ENCODE measurements at regions not wholly inside any gene's neighbourhood (a gene's known extent, or its start where the extent isn't known, plus 50 kb on each side); places are given as distances from the start of the nearest gene placed in this dataset.

- no peaks in the 10 kb centered on the region for H3K27me3 ChIP-seq
- DNase-seq, result no peak
- 30 to 49% methylated on average over 1 of the region's 1 CpG for WGBS, 2 donors
- no peaks in the 10 kb centered on the region for H3K9me3 ChIP-seq
- no peak overlapping the region for H3K4me3 ChIP-seq
- no peaks in the 10 kb centered on the region for H3K4me1 ChIP-seq
- no peak for ATAC-seq (ENCODE audit: low FRiP score in 2 of 2)
- H3K36me3 ChIP-seq, result no peaks in the 10 kb centered on the region
- TF ChIP-seq POLR2AphosphoS5 (IDR thresholded peaks at IDR 0.05), result no peak
- TF ChIP-seq EP300 (IDR thresholded peaks at IDR 0.05), result no peak
- H3K27ac ChIP-seq, result no peak overlapping the region
These were observed 895.7 kb upstream of the SORCS1 start for GRCh38 chr10:108060246-108060645.

GRCh38 chr10:108055506-108055905 is 891.0 kb upstream of the SORCS1 start:
- ATAC-seq (ENCODE audit: low FRiP score in 2 of 2) (no peak), DNase-seq (no peak)
- Histone ChIP-seq H3K27me3 (no peaks in the 10 kb centered on the region), H3K27ac (no peak overlapping the region), H3K4me3 (no peak overlapping the region), H3K4me1 (no peaks in the 10 kb centered on the region), H3K9me3 (no peaks in the 10 kb centered on the region), H3K36me3 (no peaks in the 10 kb centered on the region)
- no peak for TF ChIP-seq POLR2A (IDR thresholded peaks at IDR 0.05)
- no peak for TF ChIP-seq CTCF (IDR thresholded peaks at IDR 0.05)
- no peak for TF ChIP-seq POLR2AphosphoS5 (IDR thresholded peaks at IDR 0.05)
- TF ChIP-seq EP300 (IDR thresholded peaks at IDR 0.05), result no peak
- 58 to 76% methylated on average over 1 of the region's 1 CpG for WGBS, 2 donors

- H3K9me3 ChIP-seq, result no peaks in the 10 kb centered on the region
- no peak overlapping the region for H3K27ac ChIP-seq
- DNase-seq (no peak), ATAC-seq (ENCODE audit: low FRiP score in 2 of 2) (no peak)
- no peaks in the 10 kb centered on the region for H3K4me1 ChIP-seq
- no peak overlapping the region for H3K4me3 ChIP-seq
- WGBS, 2 donors, result 64 to 65% methylated on average over 1 of the region's 1 CpG
- TF ChIP-seq POLR2AphosphoS5 (IDR thresholded peaks at IDR 0.05), result no peak
- TF ChIP-seq EP300 (IDR thresholded peaks at IDR 0.05), result no peak
- TF ChIP-seq CTCF (IDR thresholded peaks at IDR 0.05), result no peak
- no peak for TF ChIP-seq POLR2A (IDR thresholded peaks at IDR 0.05)
- no peaks in the 10 kb centered on the region for H3K36me3 ChIP-seq
- H3K27me3 ChIP-seq, result no peaks in the 10 kb centered on the region
These were observed 888.5 kb upstream of the SORCS1 start for GRCh38 chr10:108052981-108053380.

- 78 to 84% methylated on average over 2 of the region's 2 CpGs for WGBS, 2 donors
- Histone ChIP-seq H3K27ac (no peak overlapping the region), H3K36me3 (no peaks in the 10 kb centered on the region), H3K4me3 (no peak overlapping the region), H3K27me3 (no peaks in the 10 kb centered on the region), H3K4me1 (no peaks in the 10 kb centered on the region), H3K9me3 (no peaks in the 10 kb centered on the region)
- TF ChIP-seq POLR2A (IDR thresholded peaks at IDR 0.05) (no peak), CTCF (IDR thresholded peaks at IDR 0.05) (no peak), EP300 (IDR thresholded peaks at IDR 0.05) (no peak), POLR2AphosphoS5 (IDR thresholded peaks at IDR 0.05) (no peak)
- DNase-seq (no peak), ATAC-seq (ENCODE audit: low FRiP score in 2 of 2) (no peak)
These were observed 886.7 kb upstream of the SORCS1 start for GRCh38 chr10:108051218-108051617.

- Histone ChIP-seq H3K9me3 (no peaks in the 10 kb centered on the region), H3K27ac (no peak overlapping the region), H3K27me3 (no peaks in the 10 kb centered on the region), H3K36me3 (no peaks in the 10 kb centered on the region), H3K4me1 (no peaks in the 10 kb centered on the region), H3K4me3 (no peak overlapping the region)
- DNase-seq (no peak), ATAC-seq (ENCODE audit: low FRiP score in 2 of 2) (no peak)
- no peak for TF ChIP-seq POLR2A (IDR thresholded peaks at IDR 0.05)
- TF ChIP-seq EP300 (IDR thresholded peaks at IDR 0.05), result no peak
- TF ChIP-seq CTCF (IDR thresholded peaks at IDR 0.05), result no peak
- no peak for TF ChIP-seq POLR2AphosphoS5 (IDR thresholded peaks at IDR 0.05)
- WGBS, 2 donors, result 72 to 83% methylated on average over 1 of the region's 1 CpG
These were observed 886.1 kb upstream of the SORCS1 start for GRCh38 chr10:108050626-108051025.

Measured in upper lobe of left lung (tissue), 6 donors.